K562 (cell line): ENCODE measurements at regions not wholly inside any gene's neighbourhood (a gene's known extent, or its start where the extent isn't known, plus 50 kb on each side); places are given as distances from the start of the nearest gene placed in this dataset.

Experiments used
- ATAC-seq: fragments of 200-7000 bp; cut with Tn5 transposase; 3 replicates; pipeline ENCODE4 v1.9.1; 2020; ENCODE audit warnings: moderate library complexity
- BruUV-seq: library from RNA; stranded (reverse); fragments of 400-500 nt; replicated peaks from 2 replicates; lab custom pipeline; 2021; lab: Mats Ljungman, UMichigan
- CTCF ChIA-PET: fragments of 300-600 bp; formaldehyde crosslinking; extraction: SDS; loops from one replicate; lab custom pipeline; 2021; ENCODE audit warnings: low intra/inter-chr PET ratio; lab: Yijun Ruan, JAX
- POLR2A ChIA-PET: fragments of 300-600, 350-650 bp; sonication (Branson Sonifier 250); formaldehyde crosslinking; extraction: SDS; loops from one replicate; lab custom pipeline; 2021; ENCODE audit warnings: antibody characterized with exemption, inconsistent platforms; lab: Yijun Ruan, JAX
- DNase-seq, 4 experiments: peaks; one replicate each; pipeline versions ENCODE4 v3.0.0 to v3.0.0-alpha.2; 2011 to 2018; ENCODE audit warnings: low spot score in 3 of 4, mixed read lengths in 3 of 4; ENCODE audit errors: extremely low read depth in 1 of 4
- FAIRE-seq: peaks from 2 replicates; lab custom pipeline; 2011; peaks lifted over from hg19 to GRCh38; lab: Jason Lieb, UNC
- H2AFZ ChIP-seq: 2 replicates; pipeline ENCODE4 v1.6.0; 2011; ENCODE audit warnings: low read depth, low read length, control low read depth, inconsistent platforms
- H3K27ac ChIP-seq: fragments of 200-600 bp; 3 replicates; pipeline ENCODE4 v1.8.0; 2011; ENCODE audit warnings: low read depth, mild to moderate bottlenecking, control low read depth, inconsistent platforms, low read length, moderate library complexity, mixed read lengths; ENCODE audit errors: extremely low read depth
- H3K27me3 ChIP-seq, 2 experiments: fragments of 300-600 bp in 1 of 2; 2 replicates in 1 of 2; 3 replicates in 1 of 2; pipeline versions ENCODE4 v1.6.0 to v1.8.0; 2011; ENCODE audit warnings: inconsistent platforms in 2 of 2, low read length in 2 of 2, mild to moderate bottlenecking in 1 of 2, mixed read lengths in 1 of 2, moderate library complexity in 1 of 2; ENCODE audit not compliant: control insufficient read depth in 2 of 2, insufficient read depth in 2 of 2
- H3K36me3 ChIP-seq: fragments of 300-600 bp; 3 replicates; pipeline ENCODE4 v1.8.0; 2011; ENCODE audit warnings: mild to moderate bottlenecking, low read length, inconsistent platforms; ENCODE audit not compliant: control insufficient read depth, insufficient read depth
- H3K4me1 ChIP-seq, 2 experiments: fragments of 200-600 bp in 1 of 2; replicated peaks in 1 of 2; 2 replicates in 1 of 2; 3 replicates in 1 of 2; pipeline versions ENCODE4 v1.5.1 to v1.8.0; 2011; ENCODE audit warnings: inconsistent platforms in 2 of 2, low read length in 2 of 2, mild to moderate bottlenecking in 1 of 2, mixed read lengths in 1 of 2, moderate library complexity in 1 of 2; ENCODE audit not compliant: control insufficient read depth in 2 of 2, insufficient read depth in 2 of 2
- H3K4me2 ChIP-seq: 2 replicates; pipeline ENCODE4 v1.6.1; 2011; ENCODE audit warnings: low read length, control low read depth, inconsistent platforms, mixed read lengths; ENCODE audit not compliant: insufficient read depth
- H3K4me3 ChIP-seq: fragments of 200-600 bp; sonication (generic), shearing (Covaris generic); 2 replicates; pipeline ENCODE4 v1.5.1; 2016; ENCODE audit warnings: control low read depth, inconsistent platforms
- H3K79me2 ChIP-seq: fragments of 200-600 bp; 3 replicates; pipeline ENCODE4 v1.8.0; 2011; ENCODE audit warnings: low read length, inconsistent platforms; ENCODE audit not compliant: control insufficient read depth, insufficient read depth
- H3K9ac ChIP-seq, 2 experiments: 2 replicates each; pipeline versions ENCODE4 v1.6.0 to v1.6.1; 2011; ENCODE audit warnings: low read depth in 2 of 2, low read length in 2 of 2, control low read depth in 1 of 2, inconsistent platforms in 1 of 2, mild to moderate bottlenecking in 1 of 2, mixed read lengths in 1 of 2; ENCODE audit not compliant: insufficient read depth in 1 of 2
- H3K9me1 ChIP-seq: one replicate; pipeline ENCODE4 v1.6.0; 2011; ENCODE audit warnings: inconsistent platforms, mild to moderate bottlenecking, low read length, moderate library complexity; ENCODE audit not compliant: control insufficient read depth, insufficient read depth
- H3K9me3 ChIP-seq: replicated peaks from 2 replicates; pipeline ENCODE4 v1.5.1; 2011; ENCODE audit warnings: low read depth, low read length, inconsistent platforms; ENCODE audit not compliant: control insufficient read depth, insufficient read depth
- H4K20me1 ChIP-seq: replicated peaks from 2 replicates; pipeline ENCODE4 v1.6.1; 2011; ENCODE audit warnings: low read length, inconsistent platforms, mixed read lengths; ENCODE audit not compliant: control insufficient read depth, insufficient read depth
- CHD1 ChIP-seq: fragments of 200-600 bp; sonication (generic); IDR thresholded peaks from one replicate; pipeline ENCODE4 v1.6.1; 2012; ENCODE audit warnings: mild to moderate bottlenecking, moderate library complexity, low read length, inconsistent platforms
- NFRKB ChIP-seq: fragments of 450-650 bp; IDR thresholded peaks from 2 replicates; pipeline ENCODE4 v1.6.1; 2016; ENCODE audit warnings: low read depth
- SOX6 ChIP-seq: fragments of 450-650 bp; IDR thresholded peaks from 2 replicates; pipeline ENCODE4 v1.6.1; 2014; ENCODE audit warnings: mild to moderate bottlenecking
- SP1 ChIP-seq: sonication (generic); formaldehyde crosslinking; IDR thresholded peaks from 2 replicates; pipeline ENCODE4 v1.8.1; 2022; ENCODE audit warnings: mild to moderate bottlenecking, missing genetic modification reagents
- ZBTB17 ChIP-seq: fragments of 450-650 bp; formaldehyde crosslinking; IDR thresholded peaks from 2 replicates; pipeline ENCODE4 v1.4.0; 2020; ENCODE audit warnings: mild to moderate bottlenecking
- WGBS: fragments of 100-300 bp; shearing (Covaris generic); methylation state at CpG from one replicate; pipeline ENCODE4 v1.1.6; 2016; ENCODE audit warnings: low coverage, mixed read lengths; ENCODE audit not compliant: insufficient coverage; ENCODE audit errors: missing lambda C conversion rate; 5-methylcytosine and 5-hydroxymethylcytosine counted together
- in situ Hi-C: fragments of 300-500 bp; cut with MboI; formaldehyde crosslinking; loops from 4 replicates; pipeline ENCODE4 v1.15.0; 2018; ENCODE audit warnings: inconsistent platforms, mixed read lengths
- intact Hi-C: fragments of 100-400 bp; cut with micrococcal nuclease; formaldehyde crosslinking; loops from 2 replicates; pipeline ENCODE4 v1.14.2; 2022
- TF ChIP-seq, protein P1 (sequence below): sonication (generic); formaldehyde crosslinking; IDR thresholded peaks from 2 replicates; pipeline ENCODE4 v1.8.1; 2023; ENCODE audit warnings: missing genetic modification reagents, mild to moderate bottlenecking, borderline replicate concordance
- TF ChIP-seq, protein P2 (sequence below), 2 experiments: fragments of 450-650 bp in 1 of 2; sonication (generic) in 1 of 2; formaldehyde crosslinking; conservative IDR thresholded peaks; 2 replicates each; pipeline versions ENCODE4 v1.4.0 to v1.8.1; 2020 to 2022; ENCODE audit warnings: mild to moderate bottlenecking in 1 of 2, missing genetic modification reagents in 1 of 2
- TF ChIP-seq, protein P3 (sequence below): sonication (generic); formaldehyde crosslinking; IDR thresholded peaks from 2 replicates; pipeline ENCODE4 v1.8.0; 2022; ENCODE audit warnings: mild to moderate bottlenecking, low read depth, missing genetic modification reagents
- TF ChIP-seq, protein P4 (sequence below), 2 experiments: IDR thresholded peaks; 2 replicates each; pipeline ENCODE4 v1.6.1; 2012; ENCODE audit warnings: improper control_type of control experiment in 2 of 2, low read depth in 2 of 2, low read length in 2 of 2, borderline replicate concordance in 1 of 2

DNA sequence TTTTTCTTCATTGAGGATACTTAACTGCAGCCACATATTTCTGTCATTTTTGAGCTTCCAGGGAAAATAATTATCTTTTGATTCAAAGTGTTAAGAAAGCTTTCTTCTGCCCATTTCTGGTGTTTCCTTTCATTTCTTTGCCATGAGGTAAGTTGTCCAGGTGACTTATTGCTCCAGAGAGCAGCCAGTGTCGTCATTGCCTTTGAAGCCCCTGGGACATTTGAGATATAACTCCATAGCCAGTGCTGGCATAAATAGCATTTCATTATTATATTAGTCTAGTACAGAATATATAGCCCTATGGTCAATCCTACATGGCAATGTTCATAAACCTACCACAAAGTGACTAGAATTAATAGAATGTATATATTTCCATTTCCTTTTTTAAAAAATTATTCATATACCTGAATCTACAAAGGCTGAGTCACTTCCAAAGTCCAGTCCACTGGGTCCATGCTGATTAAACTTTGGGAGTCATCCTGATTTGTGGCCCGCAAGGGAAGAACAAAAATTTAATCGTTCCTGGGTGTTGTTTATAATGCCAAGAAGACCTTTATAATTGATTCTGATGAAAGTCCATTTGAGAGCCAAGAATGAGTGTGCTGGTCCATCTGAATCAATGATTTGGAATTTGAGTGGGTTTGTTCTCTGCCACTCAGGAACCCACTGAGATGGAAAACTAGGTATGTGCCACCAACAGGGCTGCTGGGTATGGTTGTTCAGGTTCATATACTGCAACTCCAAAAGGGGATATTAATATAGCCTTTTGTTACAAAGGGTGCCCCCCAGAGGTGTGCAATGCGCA is 221.8 kb upstream of the PLXNA2 start (continued):
- TF ChIP-seq, protein P1, sequence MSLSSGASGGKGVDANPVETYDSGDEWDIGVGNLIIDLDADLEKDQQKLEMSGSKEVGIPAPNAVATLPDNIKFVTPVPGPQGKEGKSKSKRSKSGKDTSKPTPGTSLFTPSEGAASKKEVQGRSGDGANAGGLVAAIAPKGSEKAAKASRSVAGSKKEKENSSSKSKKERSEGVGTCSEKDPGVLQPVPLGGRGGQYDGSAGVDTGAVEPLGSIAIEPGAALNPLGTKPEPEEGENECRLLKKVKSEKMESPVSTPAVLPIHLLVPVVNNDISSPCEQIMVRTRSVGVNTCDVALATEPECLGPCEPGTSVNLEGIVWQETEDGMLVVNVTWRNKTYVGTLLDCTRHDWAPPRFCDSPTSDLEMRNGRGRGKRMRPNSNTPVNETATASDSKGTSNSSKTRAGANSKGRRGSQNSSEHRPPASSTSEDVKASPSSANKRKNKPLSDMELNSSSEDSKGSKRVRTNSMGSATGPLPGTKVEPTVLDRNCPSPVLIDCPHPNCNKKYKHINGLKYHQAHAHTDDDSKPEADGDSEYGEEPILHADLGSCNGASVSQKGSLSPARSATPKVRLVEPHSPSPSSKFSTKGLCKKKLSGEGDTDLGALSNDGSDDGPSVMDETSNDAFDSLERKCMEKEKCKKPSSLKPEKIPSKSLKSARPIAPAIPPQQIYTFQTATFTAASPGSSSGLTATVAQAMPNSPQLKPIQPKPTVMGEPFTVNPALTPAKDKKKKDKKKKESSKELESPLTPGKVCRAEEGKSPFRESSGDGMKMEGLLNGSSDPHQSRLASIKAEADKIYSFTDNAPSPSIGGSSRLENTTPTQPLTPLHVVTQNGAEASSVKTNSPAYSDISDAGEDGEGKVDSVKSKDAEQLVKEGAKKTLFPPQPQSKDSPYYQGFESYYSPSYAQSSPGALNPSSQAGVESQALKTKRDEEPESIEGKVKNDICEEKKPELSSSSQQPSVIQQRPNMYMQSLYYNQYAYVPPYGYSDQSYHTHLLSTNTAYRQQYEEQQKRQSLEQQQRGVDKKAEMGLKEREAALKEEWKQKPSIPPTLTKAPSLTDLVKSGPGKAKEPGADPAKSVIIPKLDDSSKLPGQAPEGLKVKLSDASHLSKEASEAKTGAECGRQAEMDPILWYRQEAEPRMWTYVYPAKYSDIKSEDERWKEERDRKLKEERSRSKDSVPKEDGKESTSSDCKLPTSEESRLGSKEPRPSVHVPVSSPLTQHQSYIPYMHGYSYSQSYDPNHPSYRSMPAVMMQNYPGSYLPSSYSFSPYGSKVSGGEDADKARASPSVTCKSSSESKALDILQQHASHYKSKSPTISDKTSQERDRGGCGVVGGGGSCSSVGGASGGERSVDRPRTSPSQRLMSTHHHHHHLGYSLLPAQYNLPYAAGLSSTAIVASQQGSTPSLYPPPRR: no peak
- TF ChIP-seq NFRKB (no peak), ZBTB17 (CRISPR knock-in tag) (no peak)

DNA sequence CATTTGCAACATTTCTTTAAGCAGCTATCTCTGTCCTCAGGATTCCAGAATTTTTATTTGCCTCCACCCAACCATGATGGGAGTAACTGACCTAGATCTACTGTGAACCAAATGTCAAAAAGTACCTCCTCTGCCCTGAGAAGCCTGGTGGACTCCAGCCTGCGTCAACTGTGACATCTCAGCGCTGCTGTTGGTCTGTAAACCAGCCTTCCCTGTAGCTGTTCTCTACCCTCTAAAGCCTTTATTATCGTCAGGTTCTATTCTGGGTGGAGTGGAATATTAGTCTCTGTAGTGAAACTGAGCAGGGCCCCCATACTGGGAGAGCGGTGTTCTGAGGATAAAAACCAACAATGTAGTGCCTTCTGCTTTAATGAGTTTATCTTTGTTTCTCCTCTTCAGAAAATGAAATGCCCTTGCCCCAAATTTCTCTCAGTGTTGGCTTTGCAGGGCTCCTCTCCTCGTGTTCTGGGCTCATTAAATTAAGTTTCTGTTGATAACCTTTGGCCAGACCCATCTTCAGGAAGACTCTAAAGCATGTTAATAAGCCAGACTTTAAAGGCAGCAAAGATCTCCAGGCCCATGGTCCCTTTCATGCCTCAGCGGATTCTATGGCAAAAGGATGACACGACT is 223.1 kb upstream of the PLXNA2 start:
- no peak for DNase-seq
- no peaks in the 10 kb centered on the region for H3K4me1 ChIP-seq
- no peak for FAIRE-seq
- H3K9me1 ChIP-seq: no peaks in the 10 kb centered on the region
- 0% methylated on average over 7 of the region's 7 CpGs for WGBS
- no peak for ATAC-seq
- CTCF ChIA-PET: no interaction called here
- no peak overlapping the region for H2AFZ ChIP-seq
- in situ Hi-C loops (no loop called here), intact Hi-C loops (no loop called here)
- H3K4me2 ChIP-seq: no peak overlapping the region
- H4K20me1 ChIP-seq: no peaks in the 10 kb centered on the region
- H3K79me2 ChIP-seq: no peaks in the 10 kb centered on the region
- H3K27me3 ChIP-seq: no peaks in the 10 kb centered on the region; a peak in 2 of 5 replicates
- no peak overlapping the region for H3K4me3 ChIP-seq
- H3K36me3 ChIP-seq: no peaks in the 10 kb centered on the region
- no peak overlapping the region for H3K27ac ChIP-seq
- no TSS peak for BruUV-seq
- H3K9ac ChIP-seq: no peak overlapping the region
- POLR2A ChIA-PET: no interaction called here
- H3K9me3 ChIP-seq: no peaks in the 10 kb centered on the region
- TF ChIP-seq, protein P2, sequence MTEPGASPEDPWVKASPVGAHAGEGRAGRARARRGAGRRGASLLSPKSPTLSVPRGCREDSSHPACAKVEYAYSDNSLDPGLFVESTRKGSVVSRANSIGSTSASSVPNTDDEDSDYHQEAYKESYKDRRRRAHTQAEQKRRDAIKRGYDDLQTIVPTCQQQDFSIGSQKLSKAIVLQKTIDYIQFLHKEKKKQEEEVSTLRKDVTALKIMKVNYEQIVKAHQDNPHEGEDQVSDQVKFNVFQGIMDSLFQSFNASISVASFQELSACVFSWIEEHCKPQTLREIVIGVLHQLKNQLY (CRISPR knock-in tag; conservative IDR thresholded peaks at IDR 0.05): no peak
- TF ChIP-seq SP1 (CRISPR knock-in tag): no peak
- TF ChIP-seq, protein P3, sequence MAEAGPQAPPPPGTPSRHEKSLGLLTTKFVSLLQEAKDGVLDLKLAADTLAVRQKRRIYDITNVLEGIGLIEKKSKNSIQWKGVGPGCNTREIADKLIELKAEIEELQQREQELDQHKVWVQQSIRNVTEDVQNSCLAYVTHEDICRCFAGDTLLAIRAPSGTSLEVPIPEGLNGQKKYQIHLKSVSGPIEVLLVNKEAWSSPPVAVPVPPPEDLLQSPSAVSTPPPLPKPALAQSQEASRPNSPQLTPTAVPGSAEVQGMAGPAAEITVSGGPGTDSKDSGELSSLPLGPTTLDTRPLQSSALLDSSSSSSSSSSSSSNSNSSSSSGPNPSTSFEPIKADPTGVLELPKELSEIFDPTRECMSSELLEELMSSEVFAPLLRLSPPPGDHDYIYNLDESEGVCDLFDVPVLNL (CRISPR knock-in tag): no peak
- TF ChIP-seq CHD1: no peak
- no peak for TF ChIP-seq SOX6
- TF ChIP-seq, protein P4, sequence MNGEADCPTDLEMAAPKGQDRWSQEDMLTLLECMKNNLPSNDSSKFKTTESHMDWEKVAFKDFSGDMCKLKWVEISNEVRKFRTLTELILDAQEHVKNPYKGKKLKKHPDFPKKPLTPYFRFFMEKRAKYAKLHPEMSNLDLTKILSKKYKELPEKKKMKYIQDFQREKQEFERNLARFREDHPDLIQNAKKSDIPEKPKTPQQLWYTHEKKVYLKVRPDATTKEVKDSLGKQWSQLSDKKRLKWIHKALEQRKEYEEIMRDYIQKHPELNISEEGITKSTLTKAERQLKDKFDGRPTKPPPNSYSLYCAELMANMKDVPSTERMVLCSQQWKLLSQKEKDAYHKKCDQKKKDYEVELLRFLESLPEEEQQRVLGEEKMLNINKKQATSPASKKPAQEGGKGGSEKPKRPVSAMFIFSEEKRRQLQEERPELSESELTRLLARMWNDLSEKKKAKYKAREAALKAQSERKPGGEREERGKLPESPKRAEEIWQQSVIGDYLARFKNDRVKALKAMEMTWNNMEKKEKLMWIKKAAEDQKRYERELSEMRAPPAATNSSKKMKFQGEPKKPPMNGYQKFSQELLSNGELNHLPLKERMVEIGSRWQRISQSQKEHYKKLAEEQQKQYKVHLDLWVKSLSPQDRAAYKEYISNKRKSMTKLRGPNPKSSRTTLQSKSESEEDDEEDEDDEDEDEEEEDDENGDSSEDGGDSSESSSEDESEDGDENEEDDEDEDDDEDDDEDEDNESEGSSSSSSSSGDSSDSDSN (IDR thresholded peaks at IDR 0.05; ENCODE audit: borderline replicate concordance in 1 of 2, low read depth in 2 of 2, low read length in 2 of 2): no peak
